ENCODE measurements at regions not wholly inside any gene's neighbourhood (a gene's known extent, or its start where the extent isn't known, plus 50 kb on each side); places are given as distances from the start of the nearest gene placed in this dataset.

GRCh38 chr7:93830141-93830925, 60.2 kb downstream of the TFPI2 start:
- no peak for DNase-seq
- no peak for TF ChIP-seq POLR2A (IDR thresholded peaks at IDR 0.05)
- TF ChIP-seq EP300 (IDR thresholded peaks at IDR 0.05) = no peak
- TF ChIP-seq, protein P1, sequence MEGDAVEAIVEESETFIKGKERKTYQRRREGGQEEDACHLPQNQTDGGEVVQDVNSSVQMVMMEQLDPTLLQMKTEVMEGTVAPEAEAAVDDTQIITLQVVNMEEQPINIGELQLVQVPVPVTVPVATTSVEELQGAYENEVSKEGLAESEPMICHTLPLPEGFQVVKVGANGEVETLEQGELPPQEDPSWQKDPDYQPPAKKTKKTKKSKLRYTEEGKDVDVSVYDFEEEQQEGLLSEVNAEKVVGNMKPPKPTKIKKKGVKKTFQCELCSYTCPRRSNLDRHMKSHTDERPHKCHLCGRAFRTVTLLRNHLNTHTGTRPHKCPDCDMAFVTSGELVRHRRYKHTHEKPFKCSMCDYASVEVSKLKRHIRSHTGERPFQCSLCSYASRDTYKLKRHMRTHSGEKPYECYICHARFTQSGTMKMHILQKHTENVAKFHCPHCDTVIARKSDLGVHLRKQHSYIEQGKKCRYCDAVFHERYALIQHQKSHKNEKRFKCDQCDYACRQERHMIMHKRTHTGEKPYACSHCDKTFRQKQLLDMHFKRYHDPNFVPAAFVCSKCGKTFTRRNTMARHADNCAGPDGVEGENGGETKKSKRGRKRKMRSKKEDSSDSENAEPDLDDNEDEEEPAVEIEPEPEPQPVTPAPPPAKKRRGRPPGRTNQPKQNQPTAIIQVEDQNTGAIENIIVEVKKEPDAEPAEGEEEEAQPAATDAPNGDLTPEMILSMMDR (IDR thresholded peaks at IDR 0.05) = no peak
- Histone ChIP-seq H3K9me3 (no peaks in the 10 kb centered on the region), H3K4me3 (no peak overlapping the region), H3K36me3 (no peaks in the 10 kb centered on the region), H3K27ac (no peak overlapping the region), H3K4me1 (ENCODE audit: insufficient read depth) (no peaks in the 10 kb centered on the region), H3K27me3 (no peaks in the 10 kb centered on the region)
- intact Hi-C loops (cut with DNase I) = no loop called here
- WGBS, 3 donors = 90 to 99% (median 95%) methylated on average over 1 of the region's 1 CpG

- Histone ChIP-seq H3K27ac (no peak overlapping the region), H3K4me1 (ENCODE audit: insufficient read depth) (no peaks in the 10 kb centered on the region), H3K27me3 (no peaks in the 10 kb centered on the region), H3K9me3 (no peaks in the 10 kb centered on the region), H3K4me3 (no peak overlapping the region), H3K36me3 (no peaks in the 10 kb centered on the region)
- intact Hi-C loops (cut with DNase I) = no loop called here
- DNase-seq = no peak
- TF ChIP-seq, protein P1 (IDR thresholded peaks at IDR 0.05) = no peak
- no peak for TF ChIP-seq POLR2A (IDR thresholded peaks at IDR 0.05)
- TF ChIP-seq EP300 (IDR thresholded peaks at IDR 0.05) = no peak
- 86 to 90% (median 88%) methylated on average over 5 of the region's 5 CpGs for WGBS, 3 donors
Measured at GRCh38 chr7:93828260-93828659, 62.3 kb downstream of the TFPI2 start.

DNA sequence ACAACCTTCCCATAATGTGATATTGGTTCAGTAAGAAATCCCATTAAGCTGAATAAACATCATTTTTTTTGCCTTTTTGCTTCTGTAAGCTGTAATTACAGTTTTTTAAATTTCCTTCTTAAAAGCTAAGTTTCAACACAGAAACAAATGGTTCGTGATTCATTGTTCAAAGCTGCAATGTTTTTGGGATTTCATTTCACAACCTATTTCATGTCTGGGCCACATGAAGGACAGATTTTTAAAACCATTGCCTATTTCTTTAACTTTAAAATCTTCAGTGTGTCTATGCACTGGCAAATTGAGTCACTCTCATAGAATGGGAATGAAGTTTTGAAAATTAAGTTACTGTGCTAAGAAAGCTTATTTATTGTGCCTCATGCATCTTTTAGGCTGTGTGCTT, 66.9 kb downstream of the TFPI2 start:
- Histone ChIP-seq H3K9me3 (no peaks in the 10 kb centered on the region), H3K27me3 (no peaks in the 10 kb centered on the region), H3K36me3 (no peaks in the 10 kb centered on the region), H3K27ac (no peak overlapping the region), H3K4me3 (no peak overlapping the region), H3K4me1 (ENCODE audit: insufficient read depth) (no peaks in the 10 kb centered on the region)
- WGBS, 3 donors = 90 to 92% (median 91%) methylated on average over 1 of the region's 1 CpG
- intact Hi-C loops (cut with DNase I) = no loop called here
- no peak for DNase-seq
- TF ChIP-seq, protein P1 (IDR thresholded peaks at IDR 0.05) = no peak
- TF ChIP-seq POLR2A (IDR thresholded peaks at IDR 0.05) = no peak
- no peak for TF ChIP-seq EP300 (IDR thresholded peaks at IDR 0.05)

DNA sequence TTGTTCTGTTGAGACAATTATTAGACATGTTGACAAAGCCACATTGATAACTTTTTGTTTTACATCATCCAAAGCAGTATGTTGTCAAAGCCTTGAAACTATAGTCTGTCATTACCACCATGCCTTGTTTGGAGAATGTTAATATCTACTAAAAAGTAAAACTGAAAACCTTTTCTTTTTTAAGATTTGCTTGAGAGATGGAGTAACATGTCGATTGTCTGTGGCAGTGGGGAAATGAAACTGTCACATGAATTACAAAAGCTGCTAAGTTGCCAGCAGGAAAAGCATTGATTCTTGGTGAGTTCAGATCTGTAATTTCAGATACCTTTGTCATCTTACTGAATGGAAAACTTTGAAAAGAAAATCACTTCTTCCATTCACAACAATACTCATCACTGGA, 69.1 kb downstream of the TFPI2 start:
- H3K4me3 ChIP-seq = no peak overlapping the region
- no peaks in the 10 kb centered on the region for H3K4me1 ChIP-seq (ENCODE audit: insufficient read depth)
- 58 to 80% (median 66%) methylated on average over 1 of the region's 1 CpG for WGBS, 3 donors
- intact Hi-C loops (cut with DNase I) = no loop called here
- H3K27me3 ChIP-seq = no peaks in the 10 kb centered on the region
- no peaks in the 10 kb centered on the region for H3K9me3 ChIP-seq
- no peak for DNase-seq
- TF ChIP-seq POLR2A (IDR thresholded peaks at IDR 0.05) (no peak), EP300 (IDR thresholded peaks at IDR 0.05) (no peak)
- TF ChIP-seq, protein P1 (IDR thresholded peaks at IDR 0.05) = no peak
- H3K27ac ChIP-seq = no peak overlapping the region
- H3K36me3 ChIP-seq = no peaks in the 10 kb centered on the region

Data from ovary (tissue), 7 donors.